GM12865 (cell line): ENCODE measurements at regions not wholly inside any gene's neighbourhood (a gene's known extent, or its start where the extent isn't known, plus 50 kb on each side); places are given as distances from the start of the nearest gene placed in this dataset.
"Not testable (repeated sequence)": the region's sequence is repeated elsewhere in the genome, so short reads cannot be mapped to it uniquely, and the experiment has no call there.

ENCODE experiments used
- DNase-seq: peaks from one replicate; pipeline ENCODE4 v3.0.0; 2010; ENCODE audit warnings: low read depth
- H3K4me3 ChIP-seq: 2 replicates; pipeline ENCODE4 v1.5.1; 2011; ENCODE audit warnings: mild to moderate bottlenecking, low read depth, low read length, control low read depth
- CTCF ChIP-seq: IDR thresholded peaks from 2 replicates; pipeline ENCODE4 v1.5.1; 2011; ENCODE audit warnings: low read length, control low read depth, low read depth, inconsistent platforms; ENCODE audit not compliant: insufficient read depth; ENCODE audit errors: missing control alignments

GRCh38 chr5:2353211-2353610 lies 398.3 kb downstream of the IRX2 start:
- H3K4me3 ChIP-seq, result no peak overlapping the region
- no peak for DNase-seq
- no peak for TF ChIP-seq CTCF

- no peak for DNase-seq
These were observed 399.2 kb downstream of the IRX2 start for GRCh38 chr5:2352101-2352861.

GRCh38 chr5:2349768-2350167 lies 401.7 kb downstream of the IRX2 start:
- not testable (repeated sequence) for DNase-seq, H3K4me3 ChIP-seq

More at GRCh38 chr5:2352101-2352861, 399.2 kb downstream of the IRX2 start:
- no peak overlapping the region for H3K4me3 ChIP-seq
- TF ChIP-seq CTCF, result no peak

- no peak for TF ChIP-seq CTCF
- no peak for DNase-seq
- no peak overlapping the region for H3K4me3 ChIP-seq
These were observed 412.8 kb downstream of the IRX2 start for GRCh38 chr5:2338686-2339085.

- DNase-seq, result no peak
- no peak overlapping the region for H3K4me3 ChIP-seq
- no peak for TF ChIP-seq CTCF
These were observed 415.6 kb downstream of the IRX2 start for GRCh38 chr5:2335733-2336515.

- DNase-seq, result no peak
- no peak for TF ChIP-seq CTCF
- H3K4me3 ChIP-seq, result no peak overlapping the region
These were observed 416.2 kb downstream of the IRX2 start for GRCh38 chr5:2335125-2335732.

- DNase-seq, result no peak
These were observed 416.8 kb downstream of the IRX2 start for GRCh38 chr5:2334719-2335118.

More at GRCh38 chr5:2334719-2335118, 416.8 kb downstream of the IRX2 start:
- H3K4me3 ChIP-seq, result no peak overlapping the region
- no peak for TF ChIP-seq CTCF
